OCI-LY3 (cell line): ENCODE measurements at regions not wholly inside any gene's neighbourhood (a gene's known extent, or its start where the extent isn't known, plus 50 kb on each side); places are given as distances from the start of the nearest gene placed in this dataset.

Source experiments
- CTCF ChIP-seq: fragments of 200-600, 300-600 bp; sonication (generic); IDR thresholded peaks from 2 replicates; pipeline ENCODE4 v1.5.1; 2014; ENCODE audit warnings: antibody characterized with exemption, low read length, low read depth
- EZH2phosphoT487 ChIP-seq: fragments of 200-600 bp; shearing (Covaris generic); IDR thresholded peaks from 2 replicates; pipeline ENCODE4 v1.6.1; 2018; ENCODE audit warnings: antibody characterized with exemption, mixed run types, low read depth

- TF ChIP-seq CTCF (no peak), EZH2phosphoT487 (no peak)
These were observed 445.6 kb upstream of the ADAMTS5 start for GRCh38 chr21:27412530-27412929.
